Activated naive CD8-positive, alpha-beta T cell treated with anti-CD3 and anti-CD28 coated beads, Interleukin-2, amount 50 U/mL, for 24 hours (primary cell): ENCODE measurements at regions not wholly inside any gene's neighbourhood (a gene's known extent, or its start where the extent isn't known, plus 50 kb on each side); places are given as distances from the start of the nearest gene placed in this dataset.

ENCODE experiments used
- ATAC-seq: fragments of 150-1000 bp; cut with Tn5 transposase; one replicate; pipeline ENCODE4 v1.10.0; 2021
- DNase-seq: peaks from one replicate; pipeline ENCODE4 v3.0.0; 2021
- H3K27ac Mint-ChIP-seq: one replicate; pipeline ENCODE4 v1.8.0; 2021; ENCODE audit warnings: mild to moderate bottlenecking, mixed read lengths
- H3K27me3 Mint-ChIP-seq: one replicate; pipeline ENCODE4 v1.8.0; 2021; ENCODE audit warnings: mixed read lengths
- H3K36me3 Mint-ChIP-seq: one replicate; pipeline ENCODE4 v1.8.0; 2021; ENCODE audit warnings: low read depth, mixed read lengths
- H3K4me1 Mint-ChIP-seq: one replicate; pipeline ENCODE4 v1.8.0; 2021; ENCODE audit warnings: mixed read lengths
- H3K4me3 Mint-ChIP-seq: one replicate; pipeline ENCODE4 v1.8.0; 2021; ENCODE audit warnings: mild to moderate bottlenecking, moderate library complexity, mixed read lengths
- H3K9me3 Mint-ChIP-seq: one replicate; pipeline ENCODE4 v1.8.0; 2021; ENCODE audit warnings: mixed read lengths

DNA sequence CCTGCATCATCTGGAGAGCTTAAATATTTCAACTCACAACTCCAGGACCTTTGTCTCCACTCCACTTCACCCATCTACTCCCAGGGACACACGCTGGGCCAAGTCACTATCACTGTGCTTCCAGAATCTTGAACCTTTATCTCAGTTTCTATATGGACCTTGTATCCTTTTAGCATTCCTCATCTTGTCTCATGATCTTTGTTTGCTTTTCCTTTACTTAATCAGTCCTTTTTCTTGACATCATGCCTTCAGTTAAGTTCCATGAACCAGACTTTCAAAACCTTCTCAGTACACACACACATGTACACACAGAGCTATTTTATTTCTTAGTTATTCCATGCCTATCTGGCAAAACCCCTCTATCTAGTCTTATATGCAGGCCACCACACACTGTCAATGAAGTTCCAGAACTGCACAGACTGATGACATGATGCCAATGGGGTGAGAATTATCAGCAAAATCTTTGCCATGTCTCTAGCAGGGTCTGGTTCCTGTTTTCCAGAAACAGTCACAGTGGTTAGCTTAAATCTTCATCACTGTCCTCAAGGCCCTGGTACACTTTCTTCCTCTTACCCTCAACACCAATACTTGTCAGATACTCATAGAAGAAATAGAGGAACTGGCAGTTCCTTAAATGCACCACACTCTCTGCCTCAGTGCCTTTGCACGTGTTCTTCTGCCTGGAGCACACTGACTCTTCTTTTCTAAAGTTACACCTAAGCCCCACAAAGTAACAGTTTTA is 77.6 kb upstream of the STARD13 start:
- H3K27me3 Mint-ChIP-seq, result peaks cover 13% of the 10 kb centered on the region
- peaks cover 10% of the 10 kb centered on the region for H3K4me1 Mint-ChIP-seq
- DNase-seq (no peak), ATAC-seq (no peak)
- no peak overlapping the region for H3K27ac Mint-ChIP-seq
- no peaks in the 10 kb centered on the region for H3K36me3 Mint-ChIP-seq
- H3K9me3 Mint-ChIP-seq, result peaks cover 8% of the 10 kb centered on the region
- H3K4me3 Mint-ChIP-seq, result no peak overlapping the region

DNA sequence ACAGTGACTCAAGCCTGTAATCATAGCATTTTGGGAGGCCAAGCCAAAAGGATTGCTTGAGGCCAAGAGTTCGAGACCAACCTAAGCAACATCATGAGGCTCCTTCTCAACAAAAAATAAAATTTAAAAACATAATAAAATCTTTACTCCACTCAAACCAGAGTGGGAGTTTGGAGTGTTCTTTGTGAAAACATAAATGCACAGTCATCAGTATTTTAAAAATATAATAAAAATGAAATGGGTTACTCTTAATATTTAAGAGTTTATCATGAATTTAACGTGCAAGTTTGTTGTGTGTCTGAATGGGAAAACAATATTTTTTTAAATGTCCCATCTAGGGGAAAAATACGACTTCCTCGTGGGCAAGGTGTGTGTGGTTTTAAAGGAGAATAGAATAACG is 78.6 kb upstream of the STARD13 start:
- Mint-ChIP-seq H3K9me3 (peaks cover 8% of the 10 kb centered on the region), H3K27me3 (peaks cover 13% of the 10 kb centered on the region), H3K4me1 (peaks cover 11% of the 10 kb centered on the region), H3K4me3 (no peak overlapping the region), H3K27ac (no peak overlapping the region), H3K36me3 (no peaks in the 10 kb centered on the region)
- no peak for ATAC-seq
- no peak for DNase-seq

DNA sequence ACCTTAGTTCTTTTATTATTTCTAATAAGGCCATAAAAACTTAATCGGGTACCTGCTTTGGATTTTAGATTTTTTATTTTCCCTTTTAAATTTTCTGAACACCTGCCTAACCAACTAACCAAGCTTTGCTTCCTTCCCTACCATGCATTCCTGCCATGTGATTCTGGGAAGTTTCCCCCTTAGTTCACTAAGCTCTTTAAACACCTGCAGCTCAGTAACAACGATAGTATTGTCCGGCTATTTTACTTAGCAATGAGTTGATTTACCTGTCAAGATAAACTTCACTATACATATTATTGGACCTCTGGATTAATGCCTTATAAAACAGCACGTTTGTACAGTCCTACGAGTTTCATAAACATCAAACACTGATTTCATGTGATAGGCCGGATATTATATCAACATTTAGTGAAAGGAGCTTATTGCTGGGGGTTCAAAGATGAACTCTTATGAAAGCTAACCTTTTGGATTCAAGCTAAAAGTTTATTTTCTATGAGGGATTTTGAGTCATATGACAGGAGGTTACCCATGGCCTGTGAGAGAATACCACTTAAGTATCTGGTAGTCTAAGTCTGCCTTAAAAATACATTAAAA is 81.0 kb upstream of the STARD13 start:
- H3K9me3 Mint-ChIP-seq, result no peaks in the 10 kb centered on the region
- H3K27ac Mint-ChIP-seq, result no peak overlapping the region
- peaks cover 8% of the 10 kb centered on the region for H3K27me3 Mint-ChIP-seq
- DNase-seq, result no peak
- no peak overlapping the region for H3K4me3 Mint-ChIP-seq
- ATAC-seq, result no peak
- no peaks in the 10 kb centered on the region for H3K36me3 Mint-ChIP-seq
- peaks cover 11% of the 10 kb centered on the region for H3K4me1 Mint-ChIP-seq

DNA sequence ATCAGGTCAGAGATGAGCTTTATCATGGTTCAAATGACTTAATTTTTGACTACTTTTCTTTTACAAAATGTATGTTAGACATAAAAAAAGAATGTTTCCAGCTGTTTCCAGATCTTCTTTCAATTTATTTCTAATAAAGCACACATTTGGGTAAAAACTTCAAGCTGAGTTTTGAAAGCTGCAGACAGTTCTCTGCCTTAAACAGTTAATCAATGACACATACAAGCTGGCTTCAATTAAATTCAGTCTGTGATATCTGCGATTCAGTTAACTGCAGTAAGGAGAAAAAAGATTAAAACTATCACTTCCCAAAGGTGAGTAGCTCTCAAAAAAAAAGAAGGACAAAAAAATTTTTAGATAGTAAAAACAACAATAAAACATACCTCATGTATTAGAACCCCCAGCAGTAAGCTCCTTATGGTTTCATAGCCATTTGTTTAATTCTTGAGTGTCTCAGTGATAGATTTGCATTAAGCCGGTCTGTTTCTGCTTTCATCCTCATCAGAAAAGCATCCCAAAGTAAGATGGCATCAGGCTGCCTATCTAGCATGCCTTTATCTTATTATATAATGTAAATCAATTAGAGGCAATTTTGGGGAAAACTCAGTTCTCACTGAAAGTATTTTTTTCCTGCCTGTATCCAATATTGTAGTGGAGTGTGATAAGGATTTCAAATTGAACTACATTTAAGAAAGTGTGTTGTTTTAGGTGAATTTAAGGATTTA is 81.8 kb upstream of the STARD13 start:
- Mint-ChIP-seq H3K36me3 (no peaks in the 10 kb centered on the region), H3K9me3 (no peaks in the 10 kb centered on the region), H3K27ac (no peak overlapping the region), H3K27me3 (peaks cover 8% of the 10 kb centered on the region), H3K4me3 (no peak overlapping the region), H3K4me1 (peaks cover 11% of the 10 kb centered on the region)
- DNase-seq (no peak), ATAC-seq (no peak)

DNA sequence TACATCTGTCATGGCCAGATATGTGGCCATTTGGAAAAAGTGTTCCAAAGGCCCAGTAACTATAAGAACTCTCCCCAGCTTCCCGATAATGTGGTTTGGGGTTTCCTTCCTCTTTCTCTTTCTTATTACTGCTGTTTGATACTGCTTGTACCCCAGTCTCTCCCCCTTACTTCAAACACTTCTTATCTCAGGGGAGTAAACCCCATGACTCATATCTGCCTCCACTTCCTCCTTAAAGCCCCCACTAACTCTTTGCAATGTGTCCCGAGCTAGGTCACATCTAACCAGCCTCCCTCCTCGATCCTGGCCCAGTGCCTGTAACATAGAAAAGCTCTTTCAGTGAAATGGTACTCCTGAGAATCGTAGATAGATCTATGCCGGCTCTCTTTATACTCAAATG is 82.4 kb upstream of the STARD13 start:
- peaks cover 11% of the 10 kb centered on the region for H3K4me1 Mint-ChIP-seq
- H3K9me3 Mint-ChIP-seq, result no peaks in the 10 kb centered on the region
- ATAC-seq (peak; percentile 33), DNase-seq (no peak)
- peaks cover 8% of the 10 kb centered on the region for H3K27me3 Mint-ChIP-seq
- H3K4me3 Mint-ChIP-seq, result no peak overlapping the region
- H3K27ac Mint-ChIP-seq, result no peak overlapping the region
- no peaks in the 10 kb centered on the region for H3K36me3 Mint-ChIP-seq

DNA sequence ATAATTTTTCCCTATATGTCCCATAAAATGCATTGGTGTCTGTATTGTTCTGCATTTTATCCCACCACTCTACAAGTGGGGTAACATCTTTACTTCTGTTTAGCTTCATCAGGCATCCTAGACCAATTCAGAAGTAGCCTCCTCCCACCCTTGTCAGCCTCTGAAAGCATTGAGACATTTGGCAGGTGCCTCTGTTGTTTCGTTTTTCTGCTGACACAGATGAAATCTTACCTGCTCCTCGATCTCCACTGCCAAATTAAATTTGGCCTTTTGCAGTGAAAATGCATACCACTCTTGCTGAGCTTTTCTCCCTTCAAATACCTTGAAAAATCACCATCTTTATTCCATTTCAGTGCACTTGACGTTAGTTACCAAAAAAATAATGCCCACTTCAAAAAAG is 83.5 kb upstream of the STARD13 start:
- no peak overlapping the region for H3K4me3 Mint-ChIP-seq
- no peaks in the 10 kb centered on the region for H3K9me3 Mint-ChIP-seq
- peaks cover 5% of the 10 kb centered on the region for H3K27me3 Mint-ChIP-seq
- no peak overlapping the region for H3K27ac Mint-ChIP-seq
- peaks cover 11% of the 10 kb centered on the region for H3K4me1 Mint-ChIP-seq
- no peak for ATAC-seq
- DNase-seq, result no peak
- no peaks in the 10 kb centered on the region for H3K36me3 Mint-ChIP-seq

DNA sequence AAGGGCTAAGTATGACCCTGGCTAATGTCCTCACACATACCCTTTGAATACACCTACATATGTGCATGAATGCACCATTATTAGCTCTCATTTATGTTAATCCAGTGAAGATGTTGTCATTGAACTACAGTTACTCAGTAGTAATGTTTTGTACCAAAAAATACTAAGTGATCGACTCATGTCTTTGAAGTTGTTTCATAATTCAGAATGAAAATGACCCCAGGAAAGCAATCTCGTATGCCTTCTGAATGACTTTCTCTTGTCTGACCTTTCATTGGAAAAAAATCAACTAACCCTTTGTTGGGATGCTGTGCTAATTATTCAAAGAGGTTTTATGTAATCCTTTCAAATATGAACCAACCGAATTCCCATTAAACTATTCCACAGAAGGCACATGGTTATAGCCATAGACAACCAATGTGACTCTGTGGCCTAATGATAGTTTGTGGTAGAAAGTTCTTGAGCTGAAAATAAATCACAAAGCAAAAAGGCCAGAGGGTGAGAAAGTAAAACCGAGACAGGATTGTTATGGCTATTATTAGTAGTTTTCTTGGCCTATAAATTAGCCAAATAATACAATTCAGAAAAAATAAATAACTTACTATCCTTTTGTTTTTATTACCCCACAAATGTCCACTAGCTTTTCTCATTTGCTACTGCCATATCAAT is 86.8 kb upstream of the STARD13 start:
- ATAC-seq, result no peak
- H3K4me1 Mint-ChIP-seq, result peaks cover 8% of the 10 kb centered on the region
- no peaks in the 10 kb centered on the region for H3K9me3 Mint-ChIP-seq
- H3K36me3 Mint-ChIP-seq, result no peaks in the 10 kb centered on the region
- no peaks in the 10 kb centered on the region for H3K27me3 Mint-ChIP-seq
- no peak overlapping the region for H3K4me3 Mint-ChIP-seq
- no peak overlapping the region for H3K27ac Mint-ChIP-seq
- DNase-seq, result no peak

DNA sequence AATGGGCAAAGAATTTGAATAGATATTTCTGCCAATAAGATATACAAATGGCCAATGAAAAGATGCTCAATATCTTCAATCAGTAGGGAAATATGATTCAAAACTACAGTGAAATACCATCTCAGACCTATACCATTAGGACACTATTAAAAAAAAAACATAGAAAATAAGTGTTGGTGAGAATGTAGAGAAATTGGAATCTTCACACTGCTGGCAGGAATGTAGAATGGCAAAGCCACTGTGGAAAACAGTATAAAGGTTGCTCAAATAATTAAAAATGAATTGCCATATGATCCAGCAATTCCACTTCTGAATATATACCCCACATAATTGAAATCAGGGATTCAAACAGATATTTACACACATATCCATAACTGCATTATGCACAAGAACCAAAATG is 88.1 kb upstream of the STARD13 start:
- Mint-ChIP-seq H3K9me3 (no peaks in the 10 kb centered on the region), H3K36me3 (no peaks in the 10 kb centered on the region), H3K27ac (no peak overlapping the region), H3K27me3 (no peaks in the 10 kb centered on the region), H3K4me1 (no peaks in the 10 kb centered on the region), H3K4me3 (no peak overlapping the region)
- DNase-seq (no peak), ATAC-seq (no peak)

DNA sequence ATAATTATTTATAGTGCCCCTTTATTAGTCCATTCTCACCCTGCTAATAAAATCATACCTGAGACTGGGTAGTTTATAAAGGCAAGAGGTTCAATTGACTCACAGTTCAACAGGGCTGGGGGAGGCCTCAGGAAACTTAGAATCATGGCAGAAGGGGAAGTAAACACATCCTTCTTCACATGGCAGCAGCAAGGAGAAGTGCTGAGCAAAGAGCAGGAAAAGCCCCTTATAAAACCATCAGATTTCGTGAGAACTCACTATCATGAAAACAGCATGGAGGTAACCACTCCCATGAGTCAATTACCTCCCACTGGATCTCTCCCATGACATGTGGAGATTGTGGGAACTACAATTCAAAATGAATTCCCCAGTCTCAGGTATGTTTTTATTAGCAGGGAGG is 89.9 kb upstream of the STARD13 start:
- no peaks in the 10 kb centered on the region for H3K36me3 Mint-ChIP-seq
- ATAC-seq (no peak), DNase-seq (no peak)
- H3K9me3 Mint-ChIP-seq, result no peaks in the 10 kb centered on the region
- no peaks in the 10 kb centered on the region for H3K27me3 Mint-ChIP-seq
- H3K27ac Mint-ChIP-seq, result no peak overlapping the region
- no peaks in the 10 kb centered on the region for H3K4me1 Mint-ChIP-seq
- H3K4me3 Mint-ChIP-seq, result no peak overlapping the region

DNA sequence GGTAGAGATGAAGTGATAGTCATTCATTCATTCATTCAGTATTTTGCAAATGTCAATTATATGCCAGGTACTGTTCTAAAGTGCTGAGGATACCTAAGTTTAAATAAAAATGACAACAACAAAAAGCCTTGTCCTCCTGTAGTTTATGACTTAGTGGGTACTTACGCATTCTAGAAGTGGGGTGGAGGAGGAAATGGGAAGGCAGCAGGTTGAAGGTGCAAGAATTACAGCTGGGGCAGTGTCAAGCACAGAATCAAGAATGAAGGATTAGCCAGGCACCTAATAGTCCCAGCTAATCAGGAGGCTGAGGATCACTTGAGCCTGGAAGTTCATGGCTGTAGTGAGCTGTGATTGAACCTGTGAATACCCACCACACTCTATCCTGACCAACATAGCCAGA is 90.7 kb upstream of the STARD13 start:
- H3K36me3 Mint-ChIP-seq, result no peaks in the 10 kb centered on the region
- DNase-seq (no peak), ATAC-seq (no peak)
- no peak overlapping the region for H3K27ac Mint-ChIP-seq
- H3K4me3 Mint-ChIP-seq, result no peak overlapping the region
- no peaks in the 10 kb centered on the region for H3K9me3 Mint-ChIP-seq
- H3K4me1 Mint-ChIP-seq, result no peaks in the 10 kb centered on the region
- no peaks in the 10 kb centered on the region for H3K27me3 Mint-ChIP-seq

DNA sequence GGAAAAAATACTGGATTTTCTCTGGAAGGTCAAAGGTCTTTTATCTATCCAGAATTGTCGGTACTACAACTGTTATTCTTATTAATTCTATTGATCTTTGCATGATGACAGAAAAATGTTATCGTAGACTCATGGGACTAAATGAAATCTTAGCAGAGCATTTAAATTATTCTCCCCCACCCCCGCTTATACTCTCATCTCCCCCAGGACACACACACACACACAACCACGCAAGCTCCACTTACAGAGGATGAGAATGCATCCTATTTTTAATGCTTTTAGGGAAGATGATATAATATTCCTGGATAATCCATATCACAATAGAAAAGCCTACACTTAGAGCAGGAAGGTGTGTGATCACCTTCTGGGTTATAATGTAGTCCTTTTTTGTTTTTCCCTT is 91.9 kb upstream of the STARD13 start:
- no peak for ATAC-seq
- Mint-ChIP-seq H3K27ac (no peak overlapping the region), H3K9me3 (no peaks in the 10 kb centered on the region), H3K36me3 (no peaks in the 10 kb centered on the region), H3K4me1 (no peaks in the 10 kb centered on the region), H3K27me3 (no peaks in the 10 kb centered on the region), H3K4me3 (no peak overlapping the region)
- no peak for DNase-seq

DNA sequence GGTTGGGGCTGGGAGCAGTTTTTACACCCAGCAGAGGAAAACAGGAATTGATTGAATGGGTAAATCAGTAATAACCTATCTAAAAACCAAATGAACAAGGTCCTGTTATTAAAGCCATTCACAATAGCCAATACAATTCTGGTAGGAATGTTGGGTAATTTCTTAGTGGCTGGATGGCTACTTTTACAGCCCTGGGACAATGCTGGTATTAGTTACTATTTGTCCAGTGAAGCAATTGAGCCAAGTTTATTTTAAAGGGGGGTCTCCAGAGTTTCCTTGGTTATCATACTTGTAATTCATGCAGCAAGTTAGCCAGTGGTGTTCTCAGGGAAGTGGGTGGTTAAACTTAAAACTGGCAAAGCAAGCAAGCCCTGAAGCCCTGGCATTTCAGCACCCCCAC is 92.3 kb upstream of the STARD13 start:
- Mint-ChIP-seq H3K9me3 (no peaks in the 10 kb centered on the region), H3K36me3 (no peaks in the 10 kb centered on the region), H3K4me3 (no peak overlapping the region), H3K27me3 (no peaks in the 10 kb centered on the region), H3K27ac (no peak overlapping the region), H3K4me1 (no peaks in the 10 kb centered on the region)
- ATAC-seq, result no peak
- DNase-seq, result no peak

DNA sequence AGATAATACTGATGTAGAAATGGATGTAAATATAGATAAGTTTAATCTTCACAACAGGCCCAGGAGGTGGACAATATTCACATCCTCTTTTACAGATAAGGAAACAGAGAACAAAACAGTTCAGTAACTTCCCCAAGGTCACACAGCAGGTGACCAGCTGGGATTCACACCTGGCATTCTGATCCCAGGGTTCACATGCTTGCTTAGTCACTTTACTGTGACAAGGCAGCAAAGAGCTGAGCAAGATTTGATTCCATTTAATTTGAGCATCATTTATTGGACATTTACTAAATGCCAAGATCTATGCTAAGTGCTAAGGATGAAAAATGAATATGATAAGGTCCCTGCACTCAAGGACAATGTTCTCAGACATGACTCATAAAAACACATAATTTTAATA is 94.1 kb upstream of the STARD13 start:
- Mint-ChIP-seq H3K27ac (no peak overlapping the region), H3K4me1 (no peaks in the 10 kb centered on the region), H3K27me3 (no peaks in the 10 kb centered on the region), H3K4me3 (no peak overlapping the region), H3K9me3 (no peaks in the 10 kb centered on the region), H3K36me3 (no peaks in the 10 kb centered on the region)
- no peak for ATAC-seq
- DNase-seq, result no peak

DNA sequence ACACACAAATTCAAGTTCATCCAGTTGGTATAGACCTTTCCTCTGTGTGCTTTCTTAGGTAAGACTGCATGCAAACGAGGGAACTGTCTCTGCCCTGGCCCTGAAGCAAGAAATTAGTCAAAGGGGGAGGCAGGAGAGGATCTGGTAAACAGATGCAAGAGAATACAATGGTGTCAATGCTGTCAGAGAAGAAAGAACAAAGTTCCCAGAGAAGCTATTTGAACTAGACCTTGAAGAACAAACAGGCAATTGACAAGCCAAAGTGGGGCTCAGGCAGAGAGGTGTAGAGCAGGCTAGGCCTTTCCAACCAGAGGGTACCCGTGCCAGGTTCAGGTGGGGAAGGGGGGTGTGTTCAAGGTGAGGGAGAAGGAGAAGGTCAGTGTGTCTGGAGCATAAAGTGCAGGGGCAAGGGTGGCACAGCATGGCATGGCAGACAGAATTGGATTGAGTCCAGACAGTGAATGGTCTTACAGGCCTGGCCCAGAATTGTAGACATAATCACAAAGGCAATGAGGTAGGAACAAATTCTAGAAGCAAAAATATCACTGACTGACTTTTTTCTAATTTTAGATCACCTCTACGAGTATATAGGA is 95.0 kb upstream of the STARD13 start:
- Mint-ChIP-seq H3K27ac (no peak overlapping the region), H3K4me3 (no peak overlapping the region), H3K36me3 (no peaks in the 10 kb centered on the region), H3K4me1 (no peaks in the 10 kb centered on the region), H3K9me3 (no peaks in the 10 kb centered on the region), H3K27me3 (peaks cover 3% of the 10 kb centered on the region)
- DNase-seq (no peak), ATAC-seq (no peak)
